Stimulated activated CD4-positive, alpha-beta T cell treated with anti-CD3 and anti-CD28 coated beads, Interleukin-4, amount 100 ng/mL, for 48 hours (primary cell): ENCODE measurements at regions not wholly inside any gene's neighbourhood (a gene's known extent, or its start where the extent isn't known, plus 50 kb on each side); places are given as distances from the start of the nearest gene placed in this dataset.

ENCODE experiments used
- DNase-seq, 2 donors: peaks; one replicate each; pipeline ENCODE4 v3.0.0-alpha.2; 2020; ENCODE audit warnings: low read depth in 2 of 2

DNA sequence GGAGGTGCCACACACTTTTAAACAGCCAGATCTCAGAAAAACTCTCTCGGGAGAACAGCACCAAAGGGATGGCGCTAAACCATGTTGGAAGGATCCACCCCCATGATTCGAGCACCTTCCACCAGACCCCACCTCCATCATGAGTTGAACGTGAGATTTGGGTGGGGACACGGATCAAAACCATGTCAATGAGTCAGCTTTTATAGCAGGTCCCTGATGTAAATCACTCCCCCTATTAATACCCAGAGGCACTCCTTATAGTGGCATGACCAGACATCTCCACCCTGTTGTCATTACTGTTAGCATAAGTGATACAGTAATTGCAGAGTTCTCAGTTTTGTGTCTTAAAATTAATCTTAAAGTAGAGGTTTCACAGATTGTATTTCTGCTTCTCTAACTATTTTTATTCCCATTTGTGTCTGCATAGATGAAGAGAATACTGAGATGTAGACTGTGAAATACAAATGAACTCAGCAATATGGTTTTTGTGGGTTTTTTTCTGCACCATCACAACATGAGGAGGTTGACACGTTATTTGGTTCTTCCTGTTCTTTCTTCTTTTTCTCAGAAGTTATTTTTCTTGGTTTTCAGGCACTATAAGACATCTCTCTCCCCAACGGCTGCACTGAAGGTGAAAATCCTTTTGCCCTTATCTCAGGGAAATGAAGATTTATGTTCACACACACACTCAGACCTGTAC, 218.2 kb downstream of the ARL4C start:
- DNase-seq: no peak

DNA sequence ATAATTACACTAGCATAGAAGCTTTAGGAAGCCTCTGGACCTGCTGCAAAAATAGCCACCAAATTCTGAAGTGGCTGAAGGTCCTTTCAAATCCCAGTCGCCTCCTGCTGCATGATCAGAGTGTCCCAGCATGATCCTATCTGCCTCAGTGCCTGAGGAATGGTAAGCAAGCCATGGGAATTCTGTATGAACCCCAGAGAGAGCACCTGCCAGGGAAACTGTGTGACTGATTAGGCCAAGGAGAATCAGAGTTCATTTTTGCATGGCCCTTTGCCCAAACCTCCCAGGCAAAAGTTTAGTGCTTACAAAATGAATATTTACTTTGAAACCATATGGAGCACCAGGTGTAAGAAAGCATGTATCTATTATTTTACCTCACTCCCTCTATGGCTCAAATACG, 221.4 kb downstream of the ARL4C start:
- no peak for DNase-seq

DNA sequence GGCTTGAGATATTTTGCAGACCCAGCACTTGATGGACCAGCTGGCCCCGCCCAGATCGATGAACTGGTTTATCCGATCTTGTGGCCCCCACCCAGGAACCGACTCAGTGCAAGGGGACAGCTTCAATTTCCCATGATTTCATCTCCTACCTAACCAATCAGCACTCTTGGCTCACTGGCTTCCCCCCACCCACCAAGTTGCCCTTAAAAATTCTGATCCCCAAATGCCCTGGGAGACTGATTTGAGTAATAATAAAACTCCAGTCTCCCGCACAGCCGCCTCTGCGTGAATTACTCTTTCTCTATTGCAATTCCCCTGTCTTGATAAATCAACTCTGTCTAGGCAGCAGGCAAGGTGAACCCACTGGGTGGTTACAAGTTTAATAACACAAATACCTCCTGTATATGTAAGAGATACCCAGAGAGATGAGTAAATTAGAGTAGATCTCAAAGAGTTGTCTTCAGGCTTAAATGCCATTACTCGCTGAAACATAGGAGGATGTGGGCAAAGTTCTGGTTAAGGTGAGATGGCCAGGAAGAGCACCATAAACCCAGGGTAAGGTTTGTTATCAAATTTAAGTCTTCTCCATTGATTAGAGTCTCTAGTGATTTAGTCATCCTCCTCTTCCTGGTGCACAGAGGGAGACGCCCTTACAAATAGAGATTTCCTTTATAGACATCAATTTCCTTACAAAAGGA, 222.8 kb downstream of the ARL4C start:
- no peak for DNase-seq

DNA sequence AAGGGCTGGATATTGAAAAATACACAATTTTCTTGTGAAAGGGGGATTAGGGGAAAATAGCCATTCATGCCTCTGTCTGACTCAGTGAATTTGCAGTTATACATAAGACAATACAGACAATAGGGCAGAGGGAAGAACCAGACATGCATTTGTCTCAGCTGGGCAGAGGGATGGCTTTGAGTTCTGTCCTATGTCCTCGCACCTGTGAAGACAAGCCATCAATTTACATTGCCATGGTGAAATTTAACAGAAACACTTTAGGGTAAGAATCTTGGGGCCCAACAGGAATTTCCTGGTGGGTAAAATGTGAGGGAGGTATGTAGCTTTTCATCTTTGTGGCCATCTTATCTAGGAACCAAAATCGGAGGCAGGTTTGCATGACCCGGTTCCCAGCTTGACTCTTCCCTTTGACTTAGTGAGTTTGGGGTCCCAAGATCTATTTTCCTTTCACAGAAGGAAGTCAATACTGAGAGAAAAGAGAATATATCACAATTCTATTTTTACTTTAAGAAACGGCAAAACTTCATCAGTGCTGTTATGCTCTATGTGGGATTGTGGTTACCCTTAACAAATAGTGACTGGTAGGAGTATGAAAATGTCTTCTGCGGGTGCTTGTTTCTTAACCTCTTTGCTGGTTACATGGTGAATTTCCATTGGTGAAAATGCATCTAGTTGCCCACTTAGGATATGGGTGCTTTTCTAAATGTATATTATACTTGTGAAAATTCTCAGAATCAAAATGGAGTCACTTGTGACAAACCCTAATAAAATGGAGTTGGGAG, 221.8 kb downstream of the SPP2 start:
- no peak for DNase-seq

DNA sequence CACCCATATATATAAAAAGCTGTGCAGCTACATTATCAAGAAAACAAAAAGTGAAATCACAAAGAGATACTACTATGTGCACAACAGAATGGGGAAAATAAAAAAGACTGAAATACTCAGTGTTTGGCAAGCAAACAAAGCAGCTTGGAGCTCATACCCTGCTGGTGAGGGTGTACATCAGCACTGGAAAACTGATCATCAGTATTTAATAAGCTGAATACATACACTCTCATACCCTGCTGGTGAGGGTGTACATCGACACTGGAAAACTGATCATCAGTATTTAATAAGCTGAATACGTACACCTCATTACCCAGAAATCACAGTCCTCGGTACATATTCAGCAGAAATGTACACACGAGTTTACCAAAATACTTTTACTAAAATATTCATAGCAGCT, 220.8 kb downstream of the SPP2 start:
- DNase-seq: no peak

DNA sequence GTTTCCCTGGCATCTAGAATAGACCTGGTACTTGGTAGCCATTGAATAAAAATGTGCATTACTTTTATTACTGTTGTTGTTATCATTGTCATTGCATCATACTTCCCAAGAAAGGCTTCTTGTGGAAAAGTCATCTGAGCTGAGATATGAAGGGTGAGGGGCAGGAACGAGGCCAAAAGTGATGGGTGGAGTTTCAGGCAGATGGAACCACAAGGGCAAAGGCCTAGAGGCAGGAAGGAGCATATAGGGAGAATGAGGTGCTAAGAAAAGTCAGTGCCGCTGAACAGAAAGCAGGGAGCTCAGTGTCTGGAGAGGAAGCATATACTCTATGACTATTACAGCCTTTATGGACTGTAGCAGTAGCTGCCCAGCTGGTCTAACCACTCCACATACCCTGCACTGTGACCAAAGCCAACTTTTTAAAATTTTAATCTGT, 219.3 kb downstream of the SPP2 start:
- no peak for DNase-seq

DNA sequence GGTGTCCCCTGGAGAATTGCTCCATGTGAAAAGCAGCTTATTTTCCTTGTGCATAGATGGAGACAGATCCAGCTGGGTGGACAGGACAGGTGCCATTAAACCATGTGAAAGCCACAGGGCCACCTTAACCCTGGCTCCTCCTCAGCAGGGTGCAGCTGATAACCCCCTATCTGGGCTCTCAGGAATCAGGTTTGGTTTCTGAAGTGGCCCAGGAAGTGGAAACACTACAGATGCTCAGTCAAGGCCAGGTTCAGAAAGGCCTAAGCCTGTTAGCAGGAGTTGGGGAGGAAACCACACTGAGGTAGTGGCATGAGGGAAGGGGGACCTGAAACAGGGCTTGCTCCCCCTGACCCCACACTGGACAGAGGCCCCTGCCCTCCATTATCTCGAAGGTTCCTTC, 217.0 kb downstream of the SPP2 start:
- DNase-seq: no peak

DNA sequence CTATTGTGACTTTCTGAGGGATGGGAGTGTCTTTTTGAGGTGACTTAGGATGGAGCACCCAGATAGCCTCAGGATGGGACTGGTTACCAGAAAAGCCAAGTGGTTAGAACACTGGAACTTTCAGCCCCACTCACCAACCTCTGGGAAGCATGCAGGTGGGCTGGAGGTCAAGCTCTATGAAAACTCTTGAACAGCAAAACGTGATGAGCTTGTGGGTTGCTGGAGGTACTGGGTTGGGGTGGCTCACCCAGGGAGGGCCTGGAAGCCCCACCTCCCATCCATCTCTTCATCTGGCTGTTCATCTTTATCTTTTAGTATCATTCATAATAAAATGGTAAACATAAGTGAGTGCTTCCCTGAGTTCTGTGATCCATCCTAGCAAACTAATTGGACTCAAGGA, 216.4 kb downstream of the SPP2 start:
- no peak for DNase-seq

DNA sequence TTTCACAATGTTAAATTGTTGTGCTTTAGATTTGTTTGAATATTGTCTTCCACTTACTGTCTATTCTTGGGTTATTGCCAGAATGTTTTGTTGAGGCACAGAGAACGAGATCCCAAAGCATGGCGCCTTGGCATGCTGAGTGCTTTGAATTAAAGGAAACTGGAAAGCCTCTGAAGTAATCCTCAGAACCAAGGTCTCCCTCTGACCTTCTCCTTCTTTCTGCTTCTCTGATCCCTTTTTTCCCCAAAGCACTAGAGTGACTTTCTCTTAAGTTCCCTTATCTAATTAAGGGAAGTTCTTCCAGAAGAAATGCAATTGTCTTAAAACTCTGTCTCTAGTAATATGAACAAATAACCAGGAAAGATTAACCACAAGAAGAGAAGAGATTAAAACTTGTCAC, 214.7 kb downstream of the SPP2 start:
- DNase-seq: no peak

DNA sequence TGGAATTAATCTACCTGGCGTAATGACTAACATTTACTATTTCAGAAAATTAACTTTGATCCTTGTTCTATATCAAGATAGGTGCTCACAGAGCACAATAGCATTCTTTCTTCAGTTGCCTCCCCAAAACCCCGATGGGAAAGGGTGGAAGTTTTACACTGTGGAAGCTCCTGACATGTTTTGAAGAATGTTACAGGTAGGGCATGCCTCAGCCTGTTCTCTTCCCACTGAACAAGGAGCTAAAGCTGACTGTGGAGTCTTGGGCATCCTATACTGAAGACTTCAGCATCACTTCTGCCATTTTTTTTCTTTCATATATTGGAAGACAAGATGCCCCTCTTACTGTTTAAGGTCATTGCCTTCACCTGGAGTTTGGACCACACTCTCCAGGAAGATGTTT, 211.2 kb downstream of the SPP2 start:
- no peak for DNase-seq

DNA sequence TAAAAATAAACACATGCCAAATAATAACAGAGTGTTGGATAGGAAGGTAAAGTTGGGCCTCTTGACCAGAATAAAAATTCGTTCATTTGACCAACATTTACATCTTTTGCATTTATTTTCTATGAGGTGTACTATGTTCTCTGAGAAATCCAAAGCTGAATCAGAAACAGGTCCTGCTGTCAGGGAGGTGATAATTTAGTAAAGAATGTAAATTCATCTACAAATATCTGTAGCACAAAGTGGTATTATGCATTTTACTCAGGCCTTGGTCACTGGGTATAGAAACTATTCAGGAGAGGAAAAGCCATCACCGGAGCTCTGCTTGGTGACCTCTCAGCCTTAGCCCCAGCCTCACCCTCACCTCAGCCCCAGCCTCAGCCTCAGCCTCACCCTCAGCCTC, 208.9 kb downstream of the SPP2 start:
- DNase-seq: no peak

DNA sequence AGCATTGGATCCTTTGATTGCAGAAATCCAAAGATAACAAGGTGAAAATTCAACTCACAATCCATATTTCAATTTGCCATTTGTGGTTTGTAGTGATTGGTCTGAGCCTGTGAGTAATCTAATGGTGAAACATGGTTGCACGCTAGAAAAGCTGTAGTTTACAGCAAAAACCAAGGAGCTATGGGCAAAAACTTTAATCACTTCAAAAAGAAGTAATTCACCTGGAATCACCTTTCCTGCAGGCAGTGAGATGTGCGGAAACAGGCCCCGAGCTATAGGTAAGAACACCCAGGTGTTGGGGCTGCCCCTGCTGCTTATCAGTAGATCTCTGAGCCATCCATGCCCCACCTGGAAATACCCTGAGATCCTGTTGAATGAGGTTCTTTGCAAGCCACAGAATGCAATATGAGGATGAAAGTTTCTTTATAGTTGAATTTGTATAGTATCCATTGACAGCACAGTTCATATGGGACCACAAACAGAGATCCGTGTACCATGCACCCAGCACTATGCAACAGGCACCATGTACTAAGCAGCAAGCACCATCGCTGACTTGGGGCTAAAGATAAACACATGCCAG, 208.2 kb downstream of the SPP2 start:
- no peak for DNase-seq

DNA sequence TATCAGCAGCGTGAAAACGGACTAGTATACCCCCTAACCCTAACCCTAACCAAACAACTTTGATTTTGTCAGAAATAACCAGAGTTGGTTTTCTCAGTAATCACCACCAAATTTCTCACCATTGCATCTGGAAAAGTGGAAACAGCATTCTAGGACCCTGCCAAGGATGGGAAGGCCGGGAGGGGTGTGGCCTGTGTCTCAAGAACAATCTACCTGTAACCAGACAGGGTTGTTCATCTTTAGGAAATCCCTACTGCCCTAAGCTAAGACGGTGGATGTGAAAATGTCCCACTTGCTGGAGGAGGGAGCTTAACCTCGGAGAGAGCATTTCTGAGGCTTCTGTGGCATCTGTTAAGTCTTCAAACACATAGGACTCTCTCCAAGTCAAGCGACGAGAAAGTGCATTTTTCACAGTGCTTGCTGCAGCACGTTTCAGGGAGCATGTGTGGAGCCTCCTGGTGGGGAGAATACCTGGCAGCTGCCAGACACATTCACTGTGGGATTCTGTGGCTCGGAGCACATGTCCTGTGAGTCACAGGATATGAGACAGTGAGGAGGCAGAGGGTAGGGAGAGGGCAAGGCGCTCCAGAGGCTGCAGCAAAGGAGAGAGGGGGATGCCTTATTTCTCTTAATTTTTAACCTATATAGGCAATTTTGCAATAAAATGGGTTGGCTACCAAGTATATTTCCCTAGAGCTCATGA, 207.5 kb downstream of the SPP2 start:
- DNase-seq: peak in 1 of 2 donors; percentile 26

DNA sequence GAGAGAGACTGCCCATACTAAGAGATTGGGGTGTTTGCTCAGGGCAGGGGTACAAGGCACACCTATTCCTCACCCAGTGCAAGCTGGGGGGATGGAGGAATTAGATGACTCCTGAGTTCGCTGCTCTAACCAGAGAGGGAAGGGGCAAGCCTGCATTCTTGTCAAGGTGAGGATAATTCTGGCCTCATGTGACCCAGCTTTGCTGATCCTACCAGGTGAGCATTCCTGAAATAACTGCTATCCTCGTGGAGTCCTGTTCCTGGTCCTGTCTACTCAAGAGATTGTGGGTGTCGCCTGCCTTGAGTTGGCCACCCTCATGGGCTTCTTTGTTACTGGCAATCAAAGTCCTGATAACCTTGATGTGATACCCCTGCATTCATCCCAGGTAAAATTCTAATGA, 206.0 kb downstream of the SPP2 start:
- no peak for DNase-seq

DNA sequence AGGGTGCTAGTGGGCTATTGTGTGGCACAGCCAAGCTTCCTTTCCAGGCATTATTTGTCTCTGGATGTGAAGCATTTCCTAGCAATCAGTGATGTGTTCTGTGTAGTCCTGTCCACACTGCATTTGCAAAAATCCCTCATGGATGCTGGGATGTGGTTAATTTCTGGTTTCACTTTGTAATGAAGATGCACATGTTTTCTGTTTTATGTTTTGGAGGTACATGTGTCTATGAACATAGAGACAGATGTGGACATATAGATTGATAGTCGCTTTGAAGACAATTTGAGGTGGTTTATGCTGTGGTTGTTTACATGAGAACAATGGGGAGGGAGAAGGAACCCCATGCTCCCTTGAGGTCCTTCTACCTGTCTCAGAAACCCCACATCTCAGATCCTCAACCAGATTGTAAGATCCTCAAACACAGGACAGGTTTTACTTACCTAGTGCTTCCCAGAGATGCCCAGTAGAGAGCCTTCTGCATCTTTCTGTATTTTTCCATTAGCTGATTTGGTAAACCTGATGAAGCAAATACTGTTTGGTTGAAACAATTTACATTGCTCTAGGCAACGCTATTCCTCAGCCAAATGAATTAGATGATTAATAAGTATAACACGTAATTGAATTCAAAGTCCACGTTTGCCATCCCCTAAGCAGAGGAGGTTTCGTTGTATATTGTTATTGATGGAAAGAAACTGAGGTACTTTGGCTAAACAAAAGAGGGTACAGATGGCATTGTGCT, 204.4 kb downstream of the SPP2 start:
- DNase-seq: no peak

DNA sequence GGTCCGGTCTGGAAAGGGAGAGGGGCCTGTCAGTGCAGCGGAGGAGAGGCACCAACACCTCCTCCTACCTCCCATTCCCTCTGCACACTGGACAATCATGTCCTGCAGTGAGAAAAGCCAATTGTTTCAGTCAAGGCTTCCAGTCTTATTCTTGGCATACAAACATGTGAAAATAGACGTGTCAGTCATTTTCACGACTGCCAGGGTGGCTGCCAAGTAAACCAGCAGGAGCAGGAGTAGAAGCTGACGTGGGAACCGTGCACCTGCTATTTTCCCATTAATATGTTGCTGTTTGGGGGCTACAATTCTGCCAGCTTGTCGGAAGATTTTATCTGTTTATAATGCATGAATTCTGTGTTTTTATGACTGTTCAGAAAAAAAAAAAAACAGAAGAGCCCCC, 202.3 kb downstream of the SPP2 start:
- DNase-seq: no peak

DNA sequence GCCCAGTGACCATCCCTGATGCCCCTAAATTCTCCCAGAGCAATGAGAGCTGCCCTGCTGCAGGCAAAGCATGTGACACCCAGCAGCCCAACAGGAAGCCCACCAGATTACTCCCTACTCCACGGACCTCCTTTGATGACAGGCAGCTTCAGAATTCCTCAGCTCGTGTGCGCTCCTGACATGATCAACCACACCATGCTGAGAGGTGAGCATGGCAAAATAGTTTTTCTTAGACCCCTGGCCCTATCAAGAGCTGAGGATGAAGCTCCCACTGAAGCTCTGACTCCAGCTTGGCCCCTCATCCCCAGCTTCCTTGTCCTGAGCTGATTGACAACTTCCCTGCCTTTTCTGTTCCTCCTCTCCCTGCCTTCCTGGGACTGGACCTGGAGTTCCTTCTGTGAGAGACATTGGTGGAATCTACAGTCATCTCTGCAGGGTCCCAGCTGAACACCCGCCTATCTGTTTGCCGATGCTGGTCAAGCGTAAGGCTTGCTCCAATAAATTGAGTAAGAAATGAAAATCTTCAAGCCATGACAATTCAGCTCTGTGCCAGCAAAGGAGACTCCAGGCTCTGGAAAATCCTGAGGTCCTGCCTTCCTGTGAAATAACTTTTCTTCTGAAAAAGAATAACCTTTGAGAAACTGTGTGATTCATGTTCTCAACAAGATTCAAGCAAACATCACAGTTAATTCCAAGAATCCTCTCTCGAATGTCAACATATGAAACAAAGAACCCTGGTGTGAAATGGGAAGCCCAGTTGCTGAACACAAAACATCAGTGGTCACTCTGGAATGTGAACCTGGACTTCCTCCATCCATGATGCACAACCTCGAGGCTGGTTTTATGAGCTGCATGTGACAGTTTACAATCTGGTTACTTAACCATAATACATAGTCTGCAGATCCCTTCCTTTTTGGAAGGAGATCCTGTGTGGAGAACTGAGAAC, 201.1 kb downstream of the SPP2 start:
- no peak for DNase-seq

DNA sequence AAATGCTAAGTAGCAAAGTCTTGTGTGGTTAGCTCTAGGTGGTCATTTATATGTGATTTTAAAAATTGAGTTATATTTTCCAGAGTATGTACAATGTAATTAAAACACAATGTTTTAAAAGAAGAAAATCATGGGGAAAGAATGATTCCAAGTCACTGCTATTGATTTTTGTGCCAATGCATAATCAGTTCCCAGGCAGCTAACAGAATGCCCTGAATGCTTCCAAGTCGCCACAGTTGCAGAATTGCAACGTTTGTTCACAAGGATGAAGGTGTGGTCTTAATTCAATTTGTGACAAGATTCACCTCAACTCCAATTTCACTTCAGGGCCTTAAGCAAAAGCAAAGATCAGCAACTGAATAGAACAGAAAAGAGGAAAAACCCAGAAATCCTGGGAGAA, 200.4 kb downstream of the SPP2 start:
- no peak for DNase-seq

DNA sequence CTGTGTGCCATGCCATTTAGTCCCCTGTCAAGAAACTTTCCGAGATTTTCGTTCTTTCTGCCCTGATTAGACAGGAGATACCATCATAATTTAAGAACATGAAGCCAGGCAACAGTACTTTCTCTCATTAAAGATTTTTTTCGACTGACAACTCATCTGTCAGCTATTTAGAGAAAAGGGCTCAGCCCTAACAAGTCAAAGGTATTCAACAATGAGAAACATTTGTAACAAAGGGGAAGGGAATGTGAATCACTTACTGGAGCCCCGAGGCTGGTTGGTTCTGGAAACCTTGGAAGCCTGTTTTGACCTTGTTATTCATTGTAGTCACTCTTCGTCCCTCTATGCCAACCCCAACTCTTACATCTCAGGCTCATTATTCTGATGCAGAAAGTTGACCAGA, 199.4 kb downstream of the SPP2 start:
- DNase-seq: no peak
